HG02970 (cell line): ENCODE measurements at regions not wholly inside any gene's neighbourhood (a gene's known extent, or its start where the extent isn't known, plus 50 kb on each side); places are given as distances from the start of the nearest gene placed in this dataset.
"Not testable (repeated sequence)": the region's sequence is repeated elsewhere in the genome, so short reads cannot be mapped to it uniquely, and the experiment has no call there.

Source experiments
- ATAC-seq: cut with Tn5 transposase; IDR thresholded peaks from one replicate; pipeline ENCODE4 v1.9.1; 2021; ENCODE audit warnings: mild to moderate bottlenecking, moderate library complexity, moderate number of reproducible peaks; ENCODE audit not compliant: unreplicated experiment, low FRiP score

GRCh38 chr2:194735837-194736542 is 921.0 kb upstream of the SLC39A10 start:
- ATAC-seq, result no peak

- ATAC-seq, result no peak
Observed at GRCh38 chr2:194730266-194730665, 926.8 kb upstream of the SLC39A10 start.

GRCh38 chr2:194725169-194725568 is 931.9 kb upstream of the SLC39A10 start:
- no peak for ATAC-seq

GRCh38 chr2:194723446-194723845 is 933.6 kb upstream of the SLC39A10 start:
- ATAC-seq, result no peak

GRCh38 chr2:194721227-194721626 is 935.8 kb upstream of the SLC39A10 start:
- ATAC-seq, result no peak

- ATAC-seq, result no peak
Observed at GRCh38 chr2:194720462-194720861, 936.6 kb upstream of the SLC39A10 start.

- no peak for ATAC-seq
Observed at GRCh38 chr2:194718881-194719280, 938.1 kb upstream of the SLC39A10 start.

GRCh38 chr2:194714541-194714940 is 942.5 kb upstream of the SLC39A10 start:
- ATAC-seq, result no peak

- ATAC-seq, result no peak
Observed at GRCh38 chr2:194709840-194710239, 947.2 kb upstream of the SLC39A10 start.

GRCh38 chr2:194706179-194706578 is 950.8 kb upstream of the SLC39A10 start:
- no peak for ATAC-seq

- ATAC-seq, result no peak
Observed at GRCh38 chr2:194705398-194705797, 951.6 kb upstream of the SLC39A10 start.

- ATAC-seq, result no peak
Observed at GRCh38 chr2:194700726-194701125, 956.3 kb upstream of the SLC39A10 start.

- no peak for ATAC-seq
Observed at GRCh38 chr2:194700116-194700515, 956.9 kb upstream of the SLC39A10 start.

GRCh38 chr2:194698012-194698411 is 959.0 kb upstream of the SLC39A10 start:
- no peak for ATAC-seq

- ATAC-seq, result no peak
Observed at GRCh38 chr2:194697439-194697838, 959.6 kb upstream of the SLC39A10 start.

GRCh38 chr2:194696690-194697089 is 960.3 kb upstream of the SLC39A10 start:
- no peak for ATAC-seq

GRCh38 chr2:194686569-194686968 is 970.5 kb upstream of the SLC39A10 start:
- ATAC-seq, result no peak

- ATAC-seq, result no peak
Observed at GRCh38 chr2:194674043-194674442, 983.0 kb upstream of the SLC39A10 start.

- no peak for ATAC-seq
Observed at GRCh38 chr2:194672994-194673393, 984.0 kb upstream of the SLC39A10 start.

GRCh38 chr2:194661431-194661830 is 995.6 kb upstream of the SLC39A10 start:
- ATAC-seq, result no peak

GRCh38 chr2:194639057-194639456 is 1018.0 kb upstream of the SLC39A10 start:
- ATAC-seq, result not testable (repeated sequence)

GRCh38 chr2:194621945-194622344 is 1035.1 kb upstream of the SLC39A10 start:
- no peak for ATAC-seq

GRCh38 chr2:194619366-194619765 is 1037.7 kb upstream of the SLC39A10 start:
- no peak for ATAC-seq
